HepG2 (cell line): ENCODE measurements at regions not wholly inside any gene's neighbourhood (a gene's known extent, or its start where the extent isn't known, plus 50 kb on each side); places are given as distances from the start of the nearest gene placed in this dataset.

Experiments
- ATAC-seq: fragments of 200-7000 bp; cut with Tn5 transposase; 3 replicates; pipeline ENCODE4 v1.9.1; 2020; ENCODE audit warnings: mild to moderate bottlenecking, moderate library complexity
- BruUV-seq: library from RNA; stranded (reverse); fragments of 400-500 nt; replicated peaks from 2 replicates; lab custom pipeline; 2021; lab: Mats Ljungman, UMichigan
- CTCF ChIA-PET: fragments of 300-600 bp; formaldehyde crosslinking; extraction: SDS; loops from one replicate; lab custom pipeline; 2021; ENCODE audit warnings: low total read pairs, inconsistent platforms, low intra/inter-chr PET ratio; lab: Yijun Ruan, JAX
- POLR2A ChIA-PET: fragments of 350-600 bp; sonication (Branson Sonifier 250); formaldehyde crosslinking; loops from one replicate; lab custom pipeline; 2020; ENCODE audit warnings: antibody characterized with exemption, inconsistent platforms; lab: Yijun Ruan, JAX
- DNase-seq: peaks from one replicate; pipeline ENCODE4 v3.0.0-alpha.2; 2015; ENCODE audit warnings: low spot score
- FAIRE-seq: peaks from 3 replicates; lab custom pipeline; 2011; peaks lifted over from hg19 to GRCh38; lab: Jason Lieb, UNC
- H2AFZ ChIP-seq: one replicate; pipeline ENCODE4 v1.6.1; 2011; ENCODE audit warnings: low read length, inconsistent platforms
- H3K27ac ChIP-seq: fragments of 300-600 bp; 3 replicates; pipeline ENCODE4 v1.8.0; 2011; ENCODE audit warnings: mixed run types, mild to moderate bottlenecking, mixed read lengths, low read length, inconsistent platforms; ENCODE audit not compliant: insufficient read depth; ENCODE audit errors: extremely low read length
- H3K27me3 ChIP-seq, 2 experiments: fragments of 200-600 bp in 1 of 2; 2 replicates in 1 of 2; 3 replicates in 1 of 2; pipeline versions ENCODE4 v1.6.0 to v1.8.0; 2011; ENCODE audit warnings: low read length in 2 of 2, mild to moderate bottlenecking in 2 of 2, moderate library complexity in 2 of 2, inconsistent platforms in 1 of 2; ENCODE audit not compliant: insufficient read depth in 2 of 2, control insufficient read depth in 1 of 2
- H3K36me3 ChIP-seq, 2 experiments: fragments of 200-600 bp in 1 of 2; replicated peaks in 1 of 2; 2 replicates in 1 of 2; 3 replicates in 1 of 2; pipeline versions ENCODE4 v1.5.1 to v1.8.0; 2011; ENCODE audit warnings: low read length in 2 of 2, inconsistent platforms in 1 of 2; ENCODE audit not compliant: insufficient read depth in 2 of 2, control insufficient read depth in 1 of 2
- H3K4me1 ChIP-seq: 2 replicates; pipeline ENCODE4 v1.5.1; 2012; ENCODE audit warnings: low read length, inconsistent platforms; ENCODE audit not compliant: insufficient read depth
- H3K4me2 ChIP-seq: 2 replicates; pipeline ENCODE4 v1.6.0; 2011; ENCODE audit warnings: low read depth, low read length, inconsistent platforms
- H3K4me3 ChIP-seq, 3 experiments: fragments of 200-600 bp in 1 of 3; sonication (generic), shearing (Covaris generic) in 1 of 3; replicated peaks in 1 of 3; 2 replicates each; pipeline ENCODE4 v1.5.1; 2011 to 2016; ENCODE audit warnings: low read length in 3 of 3, inconsistent platforms in 2 of 3, low read depth in 2 of 3, mild to moderate bottlenecking in 2 of 3, control low read depth in 1 of 3, mixed read lengths in 1 of 3; ENCODE audit not compliant: insufficient read depth in 1 of 3
- H3K79me2 ChIP-seq: one replicate; pipeline ENCODE4 v1.6.1; 2011; ENCODE audit warnings: low read length, inconsistent platforms; ENCODE audit not compliant: insufficient read depth
- H3K9ac ChIP-seq: 2 replicates; pipeline ENCODE4 v1.6.0; 2011; ENCODE audit warnings: mild to moderate bottlenecking, low read depth, low read length, inconsistent platforms; ENCODE audit not compliant: insufficient read depth
- H3K9me3 ChIP-seq: 2 replicates; pipeline ENCODE4 v1.5.1; 2012; ENCODE audit warnings: mild to moderate bottlenecking, low read length
- H4K20me1 ChIP-seq: 2 replicates; pipeline ENCODE4 v1.6.0; 2011; ENCODE audit warnings: inconsistent platforms, mild to moderate bottlenecking, low read length, moderate library complexity; ENCODE audit not compliant: insufficient read depth
- EHMT2 ChIP-seq: fragments of 200-600 bp; sonication (generic); IDR thresholded peaks from 2 replicates; pipeline ENCODE4 v1.7.0; 2017; ENCODE audit warnings: antibody characterized with exemption, low read depth, low read length, borderline replicate concordance
- MLX ChIP-seq: IDR thresholded peaks from 2 replicates; pipeline ENCODE4 v1.6.1; 2016
- NFKBIZ ChIP-seq: IDR thresholded peaks from 2 replicates; pipeline ENCODE4 v1.6.1; 2018; ENCODE audit warnings: missing genetic modification reagents, missing compliant biosample characterization
- PAWR ChIP-seq: sonication (generic); formaldehyde crosslinking; IDR thresholded peaks from 2 replicates; pipeline ENCODE4 v1.4.0; 2020; ENCODE audit warnings: missing genetic modification reagents, mild to moderate bottlenecking, borderline replicate concordance
- REXO4 ChIP-seq: sonication (generic); formaldehyde crosslinking; IDR thresholded peaks from 2 replicates; pipeline ENCODE4 v1.8.0; 2022; ENCODE audit warnings: missing genetic modification reagents, mild to moderate bottlenecking, borderline replicate concordance
- RXRA ChIP-seq: sonication (generic); formaldehyde crosslinking; IDR thresholded peaks from 2 replicates; pipeline ENCODE4 v1.5.1; 2020; ENCODE audit warnings: missing genetic modification reagents
- SP2 ChIP-seq: sonication (generic); formaldehyde crosslinking; IDR thresholded peaks from 2 replicates; pipeline ENCODE4 v1.5.1; 2020; ENCODE audit warnings: mild to moderate bottlenecking, missing genetic modification reagents
- TFDP1 ChIP-seq: IDR thresholded peaks from 2 replicates; pipeline ENCODE4 v1.6.1; 2016; ENCODE audit warnings: missing compliant biosample characterization, missing genetic modification reagents, borderline replicate concordance
- ZBTB42 ChIP-seq: sonication (generic); formaldehyde crosslinking; IDR thresholded peaks from 2 replicates; pipeline ENCODE4 v1.5.0; 2020; ENCODE audit warnings: mild to moderate bottlenecking, missing genetic modification reagents
- ZBTB7B ChIP-seq: sonication (generic); formaldehyde crosslinking; IDR thresholded peaks from 2 replicates; pipeline ENCODE4 v1.4.0; 2020; ENCODE audit warnings: missing genetic modification reagents
- ZEB1 ChIP-seq: IDR thresholded peaks from 2 replicates; pipeline ENCODE4 v1.6.1; 2012; ENCODE audit warnings: mild to moderate bottlenecking, low read depth, inconsistent platforms; ENCODE audit not compliant: insufficient replicate concordance
- ZNF205 ChIP-seq: IDR thresholded peaks from 2 replicates; pipeline ENCODE4 v1.6.1; 2018; ENCODE audit warnings: missing biosample characterization, missing genetic modification reagents
- ZNF329 ChIP-seq: sonication (generic); formaldehyde crosslinking; IDR thresholded peaks from 2 replicates; pipeline ENCODE4 v1.9.0; 2021; ENCODE audit warnings: low read depth, mild to moderate bottlenecking, missing genetic modification reagents
- ZNF33A ChIP-seq: sonication (generic); formaldehyde crosslinking; IDR thresholded peaks from 2 replicates; pipeline ENCODE4 v1.5.1; 2020; ENCODE audit warnings: missing genetic modification reagents, mild to moderate bottlenecking, moderate library complexity, borderline replicate concordance
- ZNF629 ChIP-seq: sonication (generic); formaldehyde crosslinking; conservative IDR thresholded peaks from 2 replicates; pipeline ENCODE4 v1.5.0; 2020; ENCODE audit warnings: missing genetic modification reagents
- WGBS: methylation state at CpG from one replicate; pipeline ENCODE4 v1.1.6; 2017; ENCODE audit warnings: low lambda C conversion rate; 5-methylcytosine and 5-hydroxymethylcytosine counted together
- in situ Hi-C: cut with HindIII; loops from 2 replicates; pipeline ENCODE4 v1.10.0; 2017; ENCODE audit warnings: low pct_unique_long_range_greater_than_20kb; ENCODE audit not compliant: extremely low pct_ligation_motif_present
- intact Hi-C: fragments of 100-400 bp; cut with micrococcal nuclease; formaldehyde crosslinking; loops from one replicate; pipeline ENCODE4 v1.10.0; 2022; ENCODE audit not compliant: unreplicated experiment
- TF ChIP-seq, protein P1 (sequence below): sonication (generic); formaldehyde crosslinking; IDR thresholded peaks from 2 replicates; pipeline ENCODE4 v1.8.1; 2023; ENCODE audit warnings: mild to moderate bottlenecking, moderate library complexity, missing genetic modification reagents
- TF ChIP-seq, protein P2 (sequence below): sonication (generic); formaldehyde crosslinking; IDR thresholded peaks from 2 replicates; pipeline ENCODE4 v1.4.0; 2020; ENCODE audit warnings: missing genetic modification reagents
- TF ChIP-seq, protein P3 (sequence below): sonication (generic); formaldehyde crosslinking; IDR thresholded peaks from 2 replicates; pipeline ENCODE4 v1.4.0; 2020; ENCODE audit warnings: missing genetic modification reagents

DNA sequence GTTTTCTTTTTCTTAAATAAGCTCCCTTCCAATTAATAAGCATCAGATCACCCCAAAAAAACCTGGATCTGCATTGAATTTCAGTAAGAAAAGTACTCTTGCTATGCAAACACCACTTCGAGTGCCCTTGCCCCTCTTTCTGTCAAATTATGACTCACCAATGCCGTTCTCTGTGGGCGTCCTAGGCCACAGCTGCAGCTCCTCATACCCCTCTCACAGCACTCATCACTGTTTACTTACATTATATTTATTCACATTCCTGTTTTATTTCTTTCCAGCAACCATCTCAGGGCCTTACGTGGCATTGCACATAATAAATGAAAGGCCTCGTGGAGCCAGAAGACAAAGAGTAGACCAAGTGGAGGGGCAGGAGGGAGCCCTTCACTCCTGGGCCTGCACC, 99.1 kb upstream of the CTTNBP2NL start (continued):
- TF ChIP-seq, protein P1, sequence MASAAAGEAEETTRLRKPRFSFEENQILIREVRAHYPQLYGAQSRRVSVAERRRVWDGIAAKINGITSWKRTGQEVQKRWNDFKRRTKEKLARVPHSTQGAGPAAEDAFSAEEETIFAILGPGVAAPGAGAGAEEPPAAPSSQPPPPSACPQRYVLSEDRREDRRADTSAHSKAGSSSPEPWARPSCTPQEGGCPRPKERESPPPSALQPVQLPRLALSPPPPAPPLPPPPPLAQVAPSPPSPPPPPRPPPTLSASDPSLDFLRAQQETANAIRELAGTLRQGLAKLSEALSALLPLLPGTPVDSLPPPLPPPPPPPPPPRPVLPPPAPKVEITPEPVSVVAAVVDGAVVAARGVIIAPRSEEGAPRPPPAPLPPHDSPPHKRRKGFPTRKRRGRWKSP (CRISPR knock-in tag) = no peak
- TF ChIP-seq TFDP1 (no peak), ZBTB7B (no peak), EHMT2 (no peak), ZNF329 (CRISPR knock-in tag) (no peak)
- TF ChIP-seq, protein P2, sequence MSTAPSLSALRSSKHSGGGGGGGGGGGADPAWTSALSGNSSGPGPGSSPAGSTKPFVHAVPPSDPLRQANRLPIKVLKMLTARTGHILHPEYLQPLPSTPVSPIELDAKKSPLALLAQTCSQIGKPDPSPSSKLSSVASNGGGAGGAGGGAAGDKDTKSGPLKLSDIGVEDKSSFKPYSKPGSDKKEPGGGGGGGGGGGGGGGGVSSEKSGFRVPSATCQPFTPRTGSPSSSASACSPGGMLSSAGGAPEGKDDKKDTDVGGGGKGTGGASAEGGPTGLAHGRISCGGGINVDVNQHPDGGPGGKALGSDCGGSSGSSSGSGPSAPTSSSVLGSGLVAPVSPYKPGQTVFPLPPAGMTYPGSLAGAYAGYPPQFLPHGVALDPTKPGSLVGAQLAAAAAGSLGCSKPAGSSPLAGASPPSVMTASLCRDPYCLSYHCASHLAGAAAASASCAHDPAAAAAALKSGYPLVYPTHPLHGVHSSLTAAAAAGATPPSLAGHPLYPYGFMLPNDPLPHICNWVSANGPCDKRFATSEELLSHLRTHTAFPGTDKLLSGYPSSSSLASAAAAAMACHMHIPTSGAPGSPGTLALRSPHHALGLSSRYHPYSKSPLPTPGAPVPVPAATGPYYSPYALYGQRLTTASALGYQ = no peak
- TF ChIP-seq, protein P3, sequence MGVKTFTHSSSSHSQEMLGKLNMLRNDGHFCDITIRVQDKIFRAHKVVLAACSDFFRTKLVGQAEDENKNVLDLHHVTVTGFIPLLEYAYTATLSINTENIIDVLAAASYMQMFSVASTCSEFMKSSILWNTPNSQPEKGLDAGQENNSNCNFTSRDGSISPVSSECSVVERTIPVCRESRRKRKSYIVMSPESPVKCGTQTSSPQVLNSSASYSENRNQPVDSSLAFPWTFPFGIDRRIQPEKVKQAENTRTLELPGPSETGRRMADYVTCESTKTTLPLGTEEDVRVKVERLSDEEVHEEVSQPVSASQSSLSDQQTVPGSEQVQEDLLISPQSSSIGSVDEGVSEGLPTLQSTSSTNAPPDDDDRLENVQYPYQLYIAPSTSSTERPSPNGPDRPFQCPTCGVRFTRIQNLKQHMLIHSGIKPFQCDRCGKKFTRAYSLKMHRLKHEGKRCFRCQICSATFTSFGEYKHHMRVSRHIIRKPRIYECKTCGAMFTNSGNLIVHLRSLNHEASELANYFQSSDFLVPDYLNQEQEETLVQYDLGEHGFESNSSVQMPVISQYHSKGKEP (CRISPR knock-in tag) = no peak

DNA sequence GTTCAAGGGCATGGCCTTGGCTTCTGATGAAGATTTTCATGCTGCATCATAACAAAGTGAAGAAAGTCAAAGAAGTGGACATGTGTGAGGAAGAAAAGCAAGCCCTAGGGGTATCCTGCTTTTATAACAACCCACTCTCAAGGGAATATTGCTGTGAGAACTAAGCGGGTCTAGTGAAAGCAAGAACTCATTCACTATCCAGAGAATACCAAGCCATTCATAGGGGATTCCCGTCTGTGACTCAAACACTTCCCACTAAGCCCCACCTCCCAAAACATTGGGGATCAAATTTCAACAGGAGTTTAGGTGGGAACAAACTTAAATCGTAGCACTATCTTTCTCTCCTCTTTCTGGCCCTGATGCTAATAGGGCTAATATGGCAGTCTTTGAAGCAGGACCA, 98.5 kb upstream of the CTTNBP2NL start:
- intact Hi-C loops = no loop called here
- ATAC-seq (no peak), FAIRE-seq (no peak), DNase-seq (no peak)
- Histone ChIP-seq H3K4me1 (no peaks in the 10 kb centered on the region), H3K79me2 (no peaks in the 10 kb centered on the region), H3K9me3 (no peaks in the 10 kb centered on the region), H3K9ac (no peak overlapping the region), H4K20me1 (no peaks in the 10 kb centered on the region), H3K36me3 (no peaks in the 10 kb centered on the region), H2AFZ (no peak overlapping the region), H3K27ac (no peak overlapping the region), H3K27me3 (no peaks in the 10 kb centered on the region; a peak in 1 of 5 replicates), H3K4me3 (no peak overlapping the region), H3K4me2 (no peak overlapping the region)
- in situ Hi-C loops = no loop called here
- POLR2A ChIA-PET = no interaction called here
- no TSS peak for BruUV-seq
- CTCF ChIA-PET = no interaction called here
- WGBS = 14% methylated on average over 2 of the region's 3 CpGs
- TF ChIP-seq PAWR = no peak
- TF ChIP-seq RXRA = no peak
- no peak for TF ChIP-seq MLX (CRISPR knock-in tag)
- TF ChIP-seq NFKBIZ (CRISPR knock-in tag) = no peak
- TF ChIP-seq ZNF33A (CRISPR knock-in tag) = no peak
- TF ChIP-seq ZNF629 (CRISPR knock-in tag) = no peak
- TF ChIP-seq ZBTB42 (CRISPR knock-in tag) = no peak
- TF ChIP-seq ZNF205 (CRISPR knock-in tag) = no peak
- no peak for TF ChIP-seq SP2 (CRISPR knock-in tag)
- TF ChIP-seq ZEB1 = no peak
- TF ChIP-seq REXO4 (CRISPR knock-in tag) = no peak
